GDM1 (cell line): ENCODE measurements at regions not wholly inside any gene's neighbourhood (a gene's known extent, or its start where the extent isn't known, plus 50 kb on each side); places are given as distances from the start of the nearest gene placed in this dataset.

ENCODE experiments used
- DNase-seq: peaks from one replicate; lab custom pipeline; 2025; lab: John Stamatoyannopoulos, UW

DNA sequence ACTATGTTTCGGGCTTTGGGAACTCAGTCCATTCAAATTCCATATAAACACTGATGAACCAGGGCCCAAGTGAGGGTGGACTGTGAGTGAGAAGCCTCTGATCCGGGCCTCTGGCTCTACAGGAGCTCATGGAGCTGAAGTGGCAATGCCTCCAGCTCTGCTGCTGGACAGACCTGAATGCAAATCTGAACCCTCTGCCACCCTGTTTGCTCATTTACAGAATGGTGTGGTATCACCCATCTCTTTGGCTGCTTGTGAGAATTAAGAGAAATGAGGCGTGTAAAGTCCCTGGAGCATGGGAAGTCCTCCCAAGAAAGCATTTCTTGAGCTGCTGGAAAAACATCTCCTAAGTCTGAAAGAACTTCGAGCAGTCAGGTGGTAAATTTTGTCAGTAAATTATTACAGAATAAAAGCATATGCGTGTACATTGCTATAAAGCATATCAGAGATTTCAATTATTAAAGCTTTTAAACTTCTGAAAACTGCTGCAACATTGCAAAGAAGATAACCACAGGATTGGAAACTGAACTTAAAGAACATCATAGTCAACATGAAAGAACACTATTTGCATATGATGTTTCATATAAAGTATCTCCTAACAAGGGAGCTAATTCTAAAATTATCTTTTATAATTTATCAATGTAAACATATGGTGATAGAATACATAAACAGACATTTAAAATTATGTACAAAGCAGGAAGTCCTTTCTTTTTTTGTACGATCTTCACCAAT, 369.0 kb downstream of the UQCRFS1 start:
- no peak for DNase-seq

DNA sequence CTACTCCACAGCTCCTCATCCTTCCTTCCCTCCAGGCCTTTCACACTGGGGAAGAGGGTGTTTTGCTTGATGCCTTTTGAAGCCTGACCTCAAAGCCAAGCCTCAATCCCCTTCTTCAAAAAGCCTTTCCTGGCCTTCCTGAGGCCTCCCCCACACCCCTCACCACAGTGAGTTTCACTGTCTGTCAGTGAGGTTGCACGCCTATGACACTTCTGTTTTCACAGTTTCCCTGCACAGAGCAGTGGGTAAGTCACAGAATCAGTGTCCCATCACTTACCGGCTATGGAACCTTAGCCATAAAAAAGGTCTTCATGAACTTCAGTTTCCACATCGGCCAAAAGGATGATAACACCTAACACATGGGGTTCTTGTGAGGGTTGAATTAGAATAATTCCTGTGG, 371.4 kb downstream of the UQCRFS1 start:
- DNase-seq: no peak

DNA sequence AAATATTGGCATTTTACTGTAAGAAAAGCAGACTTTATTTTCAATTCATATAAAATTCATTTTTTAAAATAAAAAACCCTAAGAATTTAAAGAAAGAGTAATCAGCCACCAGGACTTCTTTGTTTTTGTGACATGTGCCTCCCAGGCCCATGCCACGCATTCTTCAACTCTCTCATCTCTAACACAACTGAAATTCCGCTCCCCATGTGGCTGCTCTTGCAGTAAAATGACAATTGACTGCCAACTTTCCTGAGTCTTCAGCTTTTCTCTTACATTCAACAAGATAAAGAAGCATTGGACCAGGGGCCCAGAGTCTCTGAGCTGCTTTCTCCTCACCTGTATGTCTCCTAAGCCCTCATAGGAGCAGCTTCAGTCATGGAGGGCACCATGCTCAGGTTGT, 372.1 kb downstream of the UQCRFS1 start:
- no peak for DNase-seq

DNA sequence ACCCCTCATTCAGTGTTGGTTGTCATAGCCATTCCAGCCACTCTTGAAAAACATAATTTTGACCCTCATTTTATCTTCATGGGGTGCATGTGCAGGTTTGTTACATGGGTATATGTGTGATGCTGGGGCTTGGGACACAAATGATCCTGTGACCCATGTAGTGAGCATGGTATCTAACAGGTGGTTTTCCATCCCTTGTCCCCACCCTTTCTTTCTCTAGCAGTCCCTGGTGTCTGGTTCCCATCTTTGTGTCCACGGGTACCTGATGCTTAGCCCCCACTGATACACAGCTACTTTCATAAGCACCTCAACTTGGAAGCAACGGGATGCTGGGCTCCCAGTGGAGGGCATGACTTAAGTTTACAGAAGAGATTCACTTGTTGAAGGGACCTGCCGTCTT, 373.5 kb downstream of the UQCRFS1 start:
- no peak for DNase-seq

DNA sequence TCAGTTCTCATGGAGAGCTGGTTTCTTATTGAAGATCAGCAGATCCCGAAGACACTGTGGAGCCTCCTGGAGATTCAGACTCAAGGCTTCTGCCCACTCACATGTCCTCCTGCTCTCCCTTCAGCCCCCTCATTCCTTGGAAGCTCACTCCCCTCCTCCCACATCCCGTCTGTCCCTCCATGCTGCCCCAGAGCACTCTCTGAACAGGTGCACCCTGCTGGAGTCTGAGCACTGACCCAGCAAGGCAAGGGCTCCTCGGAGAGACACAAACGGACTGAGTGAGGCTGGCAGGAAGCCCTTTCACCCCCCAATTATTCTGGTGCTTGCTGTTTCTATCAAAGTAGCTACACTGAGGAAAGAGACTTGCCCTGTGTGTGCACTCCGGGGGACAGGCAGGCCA, 374.0 kb downstream of the UQCRFS1 start:
- no peak for DNase-seq

DNA sequence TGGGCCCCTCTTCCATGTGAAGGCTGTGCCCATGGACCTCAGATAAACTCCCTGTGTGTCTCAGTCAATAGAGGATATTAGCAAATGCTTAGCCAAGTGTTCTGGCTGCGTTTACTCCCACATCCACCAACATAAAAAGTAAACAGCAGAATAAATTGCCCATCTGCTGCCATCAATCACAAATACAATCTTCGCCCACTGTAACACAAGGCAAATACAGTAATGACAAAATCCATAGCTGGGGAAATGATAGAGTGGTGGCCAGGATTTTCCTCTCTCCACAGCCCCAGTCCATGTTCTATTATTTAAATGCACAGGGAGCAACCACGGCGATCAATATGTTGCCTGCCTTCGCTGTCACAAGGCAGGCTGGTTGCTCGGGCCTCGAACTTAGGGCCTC, 376.5 kb downstream of the UQCRFS1 start:
- no peak for DNase-seq

DNA sequence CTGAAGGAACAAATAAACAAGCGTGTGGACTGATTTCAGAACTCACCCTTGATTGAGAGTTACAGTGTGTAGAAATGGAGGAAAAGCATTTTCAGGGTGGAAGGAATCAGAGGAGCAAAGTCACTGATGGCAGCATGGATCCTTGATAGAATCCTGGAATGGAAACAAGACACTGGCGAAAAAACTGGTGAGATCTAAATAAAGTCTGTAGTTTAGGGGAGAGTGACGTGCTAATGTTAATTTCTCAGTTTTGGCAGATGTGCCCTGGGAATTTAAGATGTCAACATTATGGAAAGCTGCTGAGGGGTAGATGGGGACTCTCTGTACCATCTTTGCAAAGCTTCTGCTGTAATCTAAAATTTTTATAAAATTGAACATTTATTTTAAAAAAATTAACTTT, 378.0 kb downstream of the UQCRFS1 start:
- no peak for DNase-seq

DNA sequence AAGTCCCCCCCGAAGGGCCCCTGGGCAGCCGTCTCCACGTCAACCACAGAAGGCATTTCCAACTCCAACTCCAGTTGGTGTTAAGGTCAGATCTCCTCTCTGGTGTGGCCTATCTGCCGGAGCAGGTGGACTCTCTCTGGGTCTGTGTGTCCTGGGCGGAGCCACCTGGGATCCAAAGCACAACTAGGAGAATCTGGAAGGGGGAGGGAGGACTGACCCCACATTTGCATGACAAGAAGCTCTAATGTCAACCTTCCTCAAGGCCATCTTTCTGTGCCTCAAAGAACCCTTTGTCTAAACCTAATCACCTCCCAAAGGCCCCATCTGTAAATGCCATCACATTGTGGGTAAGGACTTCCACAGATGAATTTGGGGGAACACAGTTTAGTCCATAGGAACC, 381.5 kb downstream of the UQCRFS1 start:
- DNase-seq: no peak

DNA sequence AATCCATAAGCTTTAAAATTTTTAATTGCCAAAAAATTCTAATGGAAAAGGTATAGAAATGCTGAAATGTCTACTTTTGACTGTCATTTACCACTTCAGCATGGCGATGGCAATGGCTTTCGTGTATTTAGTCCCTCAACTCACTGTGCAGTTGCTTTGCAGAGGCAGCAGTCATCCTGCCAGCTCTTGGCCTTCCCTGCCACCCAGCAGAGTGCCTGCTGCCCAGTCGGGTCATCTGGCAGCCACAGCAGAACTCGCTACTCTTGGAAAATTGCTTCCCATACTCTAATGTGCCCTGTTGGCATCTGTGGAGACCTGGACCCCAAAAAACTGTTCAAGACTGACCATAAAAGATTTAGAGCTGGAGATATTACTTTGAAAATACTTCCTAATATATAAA, 383.2 kb downstream of the UQCRFS1 start:
- DNase-seq: no peak

DNA sequence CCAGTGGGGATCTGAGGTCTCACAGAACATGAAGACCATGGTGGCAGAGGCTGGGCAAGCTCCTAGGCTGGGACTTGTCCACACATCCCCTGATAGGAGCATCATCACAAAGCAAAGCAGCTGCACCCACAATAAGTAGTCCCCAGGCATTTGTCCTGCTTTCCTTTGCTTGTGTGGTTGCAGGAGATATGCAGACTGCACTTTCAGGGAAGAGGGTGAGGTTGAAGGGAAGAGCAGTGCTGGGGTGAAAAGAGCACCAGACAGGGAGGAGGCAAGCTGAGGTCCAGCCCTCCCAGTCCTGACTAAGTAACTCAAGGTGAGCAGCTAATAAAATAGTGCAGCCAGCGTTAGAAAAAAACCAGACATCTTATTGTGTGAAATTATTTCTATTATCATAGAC, 383.6 kb downstream of the UQCRFS1 start:
- DNase-seq: no peak

DNA sequence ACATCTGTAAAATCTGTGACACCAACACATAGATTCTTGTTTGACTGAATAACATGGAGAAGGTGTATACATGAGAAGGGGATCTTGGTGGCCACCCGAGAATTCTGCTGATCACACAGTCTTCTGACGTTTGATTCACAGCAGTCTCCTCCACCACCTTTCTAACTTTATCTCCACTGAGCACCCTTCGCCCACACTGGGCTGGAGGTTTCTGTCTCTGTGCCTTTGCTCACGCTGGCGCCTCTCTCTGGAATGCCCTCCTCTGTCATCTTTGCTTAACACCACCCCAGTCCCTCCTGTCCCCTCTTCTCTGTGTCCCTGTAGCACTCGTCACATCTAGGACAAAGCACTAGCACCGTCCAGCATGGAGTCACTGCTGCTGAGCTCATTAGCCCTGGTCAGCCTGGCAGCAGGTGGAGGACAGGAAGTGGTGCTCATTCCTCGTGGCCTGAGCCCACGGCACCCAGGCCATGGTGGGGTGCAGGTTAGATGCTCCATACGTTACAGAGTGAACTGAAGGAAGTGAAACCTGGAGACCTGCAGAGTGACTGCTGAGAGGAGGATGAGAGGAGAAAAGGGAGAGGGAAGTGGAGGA, 384.6 kb downstream of the UQCRFS1 start:
- no peak for DNase-seq

DNA sequence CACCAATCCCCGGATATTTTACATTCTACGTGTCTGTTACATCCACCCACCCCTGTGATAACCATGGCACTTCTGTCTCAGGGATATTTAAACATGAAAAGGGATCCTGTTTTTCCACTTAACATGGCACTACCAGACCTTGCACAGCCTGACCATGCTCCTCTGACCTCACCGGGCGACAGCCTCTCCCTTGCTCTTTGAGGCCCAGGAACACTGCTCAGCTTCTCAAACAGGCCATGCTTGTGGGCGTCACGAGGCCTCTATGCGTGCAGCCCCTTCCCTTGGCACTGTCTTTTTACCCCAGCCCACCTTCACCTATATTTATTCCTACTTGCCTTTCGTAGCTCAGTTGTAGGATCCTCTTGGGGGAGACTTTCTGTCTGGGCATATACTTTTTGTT, 385.6 kb downstream of the UQCRFS1 start:
- DNase-seq: no peak

DNA sequence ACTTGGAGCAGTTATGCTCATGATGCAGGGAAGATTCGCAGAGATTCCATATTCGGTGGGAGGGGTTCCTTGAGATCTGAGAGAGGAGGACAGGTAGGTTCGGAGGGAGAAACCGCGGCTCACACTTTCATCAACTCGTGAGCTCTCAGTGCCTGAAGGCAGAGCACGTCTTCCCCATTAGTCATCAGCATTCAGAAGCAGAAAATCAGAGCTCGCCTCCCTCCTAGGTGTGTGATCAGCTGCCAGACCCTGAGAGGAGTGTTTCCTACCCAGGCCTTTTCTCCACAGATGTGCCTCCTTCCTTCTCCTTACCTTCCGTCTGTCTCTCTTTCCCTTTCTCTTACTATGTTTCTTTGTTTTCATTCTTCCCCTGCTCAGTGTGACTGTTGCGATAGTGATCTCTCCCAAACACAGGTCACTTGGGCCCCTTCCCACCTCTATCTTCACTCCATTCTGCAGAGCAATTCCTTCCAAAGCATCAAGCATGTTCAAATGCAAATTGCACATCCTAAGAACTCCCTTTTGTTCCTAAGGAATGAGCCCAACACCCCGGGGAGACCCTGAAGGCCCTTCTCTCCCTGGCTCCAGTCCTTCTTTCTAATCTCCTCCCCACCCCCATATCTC, 389.5 kb downstream of the UQCRFS1 start:
- no peak for DNase-seq

DNA sequence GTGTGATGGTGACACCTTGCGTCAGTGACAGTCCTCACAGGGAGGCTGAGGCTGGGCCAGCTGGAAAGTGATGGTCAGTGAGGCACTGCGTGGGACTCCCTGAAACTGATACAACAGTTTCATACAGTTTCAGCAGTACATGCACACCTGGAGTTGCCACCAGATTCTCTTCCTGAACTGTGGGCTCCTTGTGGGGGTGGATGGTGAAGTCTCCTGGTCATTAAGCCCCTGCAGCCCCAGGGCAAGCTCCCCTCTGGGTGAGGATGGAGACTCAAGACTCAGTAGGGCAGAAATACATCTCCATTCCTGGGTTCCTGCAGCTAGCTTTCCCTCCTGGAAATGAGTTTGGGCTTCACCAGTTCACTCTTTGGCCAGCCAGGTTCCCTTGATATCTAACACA, 392.7 kb downstream of the UQCRFS1 start:
- DNase-seq: no peak

DNA sequence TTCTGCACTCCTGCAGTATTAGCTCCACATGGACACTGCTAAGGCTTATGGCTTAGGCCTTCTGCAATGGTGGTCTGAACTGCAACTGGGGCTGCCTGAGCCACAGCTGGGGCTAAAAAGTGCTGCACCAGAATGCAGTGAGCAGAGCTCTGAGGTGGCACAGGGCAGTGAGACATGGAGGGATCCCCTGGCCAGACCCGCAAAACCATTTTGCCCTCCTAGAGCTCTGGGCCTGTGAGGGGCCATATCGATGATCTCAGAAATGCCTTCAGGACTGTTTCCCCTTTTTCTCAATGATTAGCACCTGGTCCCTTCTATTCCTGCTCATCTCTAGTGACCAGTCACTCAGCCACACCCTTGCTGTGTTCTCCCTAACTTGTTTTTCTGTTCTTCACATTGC, 397.7 kb downstream of the UQCRFS1 start:
- DNase-seq: no peak

DNA sequence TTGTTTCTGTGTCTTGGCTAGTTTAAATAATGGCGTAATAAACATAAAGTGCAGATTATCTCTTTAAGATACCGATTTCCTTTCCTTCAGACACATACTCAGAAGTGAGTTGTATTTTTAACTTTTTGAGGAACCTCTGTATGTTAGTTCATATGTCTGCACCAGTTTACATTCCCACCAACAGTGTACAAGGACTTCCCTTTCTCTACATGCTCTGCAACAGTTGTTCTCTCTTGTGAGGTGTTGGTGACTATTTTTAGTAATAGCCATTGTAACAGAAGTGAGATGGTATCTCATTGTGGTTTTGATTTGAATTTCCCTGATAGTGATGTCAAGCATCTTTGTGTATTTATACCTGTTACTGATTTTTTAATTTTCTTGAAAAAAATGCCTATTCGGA, 418.6 kb downstream of the UQCRFS1 start:
- DNase-seq: no peak

DNA sequence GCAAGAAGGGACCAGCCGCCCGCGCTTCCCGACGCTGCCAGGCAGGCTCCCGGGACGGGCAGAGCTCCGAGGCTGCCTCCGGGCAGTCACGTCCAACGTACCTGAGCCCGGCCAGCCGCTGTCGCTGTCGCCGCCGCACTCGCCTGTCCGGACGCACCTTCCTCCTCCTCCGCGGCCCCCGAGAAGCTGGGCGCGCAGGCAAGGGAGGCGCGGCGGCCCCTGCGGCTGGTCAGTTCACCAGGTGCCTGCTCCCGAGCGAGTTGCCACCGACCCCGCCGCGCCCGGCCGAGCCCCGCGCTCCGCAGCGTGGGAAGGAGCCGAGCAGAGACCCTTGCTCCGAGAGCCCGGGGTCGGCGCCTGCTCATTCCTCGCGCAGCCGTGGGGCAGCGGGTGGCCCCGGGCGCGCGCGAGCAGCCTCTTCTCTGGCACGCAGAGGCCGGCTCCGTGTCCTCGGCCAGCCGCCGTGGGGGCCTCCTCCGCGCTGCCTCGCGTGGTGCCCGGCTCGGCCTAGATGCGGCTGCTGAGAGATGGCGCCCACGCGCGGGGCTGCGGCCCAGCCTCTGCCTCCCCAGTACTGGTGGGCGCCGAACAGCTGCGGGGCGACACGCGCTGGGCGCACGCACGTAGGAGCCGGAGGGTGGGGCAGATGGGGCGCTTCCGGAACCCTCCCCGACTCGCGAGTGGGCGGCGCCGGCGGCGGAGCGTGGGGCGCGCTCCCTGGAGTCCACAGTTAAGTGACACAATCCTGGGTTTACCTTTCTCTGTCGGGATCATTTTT, 419.4 kb downstream of the UQCRFS1 start:
- no peak for DNase-seq

DNA sequence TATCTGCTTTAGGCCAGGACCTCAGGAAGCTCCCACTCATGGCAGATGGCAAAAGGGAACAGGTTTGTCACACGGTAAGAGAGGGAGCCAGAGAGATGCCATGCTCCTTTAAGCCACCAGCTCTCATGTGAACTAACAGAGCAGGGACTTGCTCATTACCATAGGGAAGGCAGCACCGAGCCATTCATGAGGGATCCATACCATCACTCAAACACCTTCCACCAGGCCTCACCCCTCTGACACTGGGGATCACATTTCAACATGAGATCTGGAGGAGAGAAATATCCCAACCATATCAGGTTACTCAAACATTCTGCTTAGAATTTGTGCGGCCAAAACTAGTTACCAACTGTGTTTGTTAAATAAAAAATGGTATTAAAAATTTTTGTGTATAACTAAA, 427.0 kb downstream of the UQCRFS1 start:
- no peak for DNase-seq

DNA sequence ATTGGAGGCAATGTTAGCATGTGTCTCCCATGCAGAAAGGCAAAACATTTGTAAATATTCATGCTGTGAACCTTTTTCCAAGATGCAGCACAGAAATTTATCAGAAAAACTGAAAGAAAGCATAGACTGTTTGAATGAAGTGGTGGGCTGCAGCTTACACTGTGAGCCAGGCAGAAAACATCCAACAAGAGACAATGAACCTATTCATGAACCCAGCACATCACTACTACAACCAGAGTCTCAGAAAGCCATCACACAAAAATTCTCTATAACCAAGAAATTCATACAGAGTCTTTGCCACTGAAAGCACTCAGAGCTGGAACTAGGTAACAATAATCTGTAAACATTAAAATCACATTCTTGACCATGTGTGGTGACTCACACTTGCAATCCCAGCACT, 448.9 kb downstream of the UQCRFS1 start:
- no peak for DNase-seq

DNA sequence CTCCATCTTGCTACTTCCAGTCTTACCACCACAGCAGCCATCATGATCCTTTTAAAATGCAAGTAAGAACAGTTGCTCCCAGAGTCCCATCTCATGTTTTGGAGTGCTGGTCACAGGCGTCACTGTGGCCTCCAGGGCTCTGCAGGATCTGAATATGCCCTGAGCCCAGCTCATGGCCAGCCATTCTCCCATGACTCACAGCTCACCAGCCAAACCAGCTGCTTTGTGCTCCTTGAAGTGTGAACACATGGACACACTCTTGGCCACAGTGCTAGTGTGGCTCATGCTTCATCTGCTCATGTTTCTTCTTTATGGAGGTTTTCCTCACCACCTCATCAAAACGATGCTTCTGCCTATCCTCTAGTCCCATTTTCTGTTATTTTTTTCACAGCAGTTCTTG, 466.5 kb downstream of the UQCRFS1 start:
- no peak for DNase-seq

DNA sequence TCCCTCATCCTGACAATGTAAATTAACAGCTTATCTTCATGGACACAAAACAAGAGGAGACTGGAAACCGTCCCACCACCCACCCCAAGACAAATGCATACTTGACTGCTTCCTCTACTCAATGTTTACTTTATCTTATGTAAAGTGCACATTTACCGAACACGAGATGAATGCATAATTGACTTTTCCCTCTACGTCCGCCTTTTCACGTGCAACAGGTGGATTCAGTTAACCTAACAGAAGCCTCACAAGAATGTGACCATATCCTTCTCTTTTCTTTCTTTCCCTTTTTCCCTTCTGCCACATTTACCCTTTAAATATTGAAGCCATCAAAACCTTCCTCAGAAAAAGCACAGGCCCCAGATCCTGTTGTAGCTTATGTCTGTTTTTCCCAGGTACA, 468.0 kb downstream of the UQCRFS1 start:
- no peak for DNase-seq

DNA sequence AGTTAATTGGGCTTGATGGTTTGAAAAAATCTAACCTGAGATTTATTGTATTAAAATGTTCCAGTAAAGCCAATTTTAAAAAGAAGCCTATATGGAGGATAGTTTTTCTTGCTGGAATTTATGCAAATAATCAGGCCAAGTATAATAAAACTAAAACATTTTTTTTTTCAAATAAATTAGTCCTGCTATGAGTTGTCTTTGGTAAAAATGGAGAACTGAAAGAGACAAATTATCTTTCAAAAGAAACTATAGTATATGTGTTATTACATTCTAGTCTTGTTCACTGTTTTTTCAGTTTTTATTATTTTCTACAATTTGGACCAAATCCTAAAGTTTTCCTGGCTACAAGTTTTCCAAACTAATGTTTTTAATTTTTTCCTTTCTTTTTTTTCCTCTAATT, 468.9 kb downstream of the UQCRFS1 start:
- no peak for DNase-seq
